ENCODE measurements at regions not wholly inside any gene's neighbourhood (a gene's known extent, or its start where the extent isn't known, plus 50 kb on each side); places are given as distances from the start of the nearest gene placed in this dataset.

- no peak overlapping the region for H3K4me3 ChIP-seq (ENCODE audit: low read depth, low read length)
- TF ChIP-seq CTCF (IDR thresholded peaks at IDR 0.05; ENCODE audit: borderline replicate concordance, insufficient read depth, low read depth, low read length): no peak
Measured at GRCh38 chr14:28406196-28406595, 360.4 kb upstream of the FOXG1 start.

- TF ChIP-seq CTCF (IDR thresholded peaks at IDR 0.05; ENCODE audit: borderline replicate concordance, insufficient read depth, low read depth, low read length): no peak
- H3K4me3 ChIP-seq (ENCODE audit: low read depth, low read length): no peak overlapping the region
Measured at GRCh38 chr14:28407031-28407825, 359.4 kb upstream of the FOXG1 start.

GRCh38 chr14:28407996-28408395, 358.6 kb upstream of the FOXG1 start:
- no peak overlapping the region for H3K4me3 ChIP-seq (ENCODE audit: low read depth, low read length)
- no peak for TF ChIP-seq CTCF (IDR thresholded peaks at IDR 0.05; ENCODE audit: borderline replicate concordance, insufficient read depth, low read depth, low read length)

GRCh38 chr14:28412077-28412476, 354.5 kb upstream of the FOXG1 start:
- TF ChIP-seq CTCF (IDR thresholded peaks at IDR 0.05; ENCODE audit: borderline replicate concordance, insufficient read depth, low read depth, low read length): no peak
- no peak overlapping the region for H3K4me3 ChIP-seq (ENCODE audit: low read depth, low read length)

GRCh38 chr14:28426960-28427359, 339.6 kb upstream of the FOXG1 start:
- H3K4me3 ChIP-seq (ENCODE audit: low read depth, low read length): no peak overlapping the region
- no peak for TF ChIP-seq CTCF (IDR thresholded peaks at IDR 0.05; ENCODE audit: borderline replicate concordance, insufficient read depth, low read depth, low read length)

GRCh38 chr14:28436821-28437220, 329.8 kb upstream of the FOXG1 start:
- no peak overlapping the region for H3K4me3 ChIP-seq (ENCODE audit: low read depth, low read length)
- no peak for TF ChIP-seq CTCF (IDR thresholded peaks at IDR 0.05; ENCODE audit: borderline replicate concordance, insufficient read depth, low read depth, low read length)

- no peak overlapping the region for H3K4me3 ChIP-seq (ENCODE audit: low read depth, low read length)
- no peak for TF ChIP-seq CTCF (IDR thresholded peaks at IDR 0.05; ENCODE audit: borderline replicate concordance, insufficient read depth, low read depth, low read length)
Measured at GRCh38 chr14:28461389-28461788, 305.2 kb upstream of the FOXG1 start.

Data from GM12875 (cell line).